ENCODE measurements at regions not wholly inside any gene's neighbourhood (a gene's known extent, or its start where the extent isn't known, plus 50 kb on each side); places are given as distances from the start of the nearest gene placed in this dataset.

DNA sequence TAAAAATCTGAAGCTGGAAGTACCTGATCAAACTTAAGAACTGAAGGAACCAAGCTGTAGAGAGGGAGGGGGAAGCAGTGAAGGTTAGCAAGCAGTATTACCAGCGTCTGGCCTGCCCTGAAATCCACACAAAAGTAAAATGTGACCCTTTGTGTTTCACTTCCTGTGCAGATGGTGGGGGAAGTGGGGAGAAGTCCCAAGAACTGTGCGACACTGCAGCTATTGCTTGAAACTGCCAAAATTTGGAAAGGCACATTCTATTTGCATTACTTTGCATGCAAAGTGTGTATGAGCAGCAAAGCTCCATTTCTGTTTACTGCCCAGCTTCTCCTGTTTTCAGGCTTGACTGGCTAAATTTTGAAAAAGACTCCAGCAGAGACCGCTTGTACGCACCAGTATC is 72.1 kb upstream of the BMAL1 start:
- TF ChIP-seq, protein P1, sequence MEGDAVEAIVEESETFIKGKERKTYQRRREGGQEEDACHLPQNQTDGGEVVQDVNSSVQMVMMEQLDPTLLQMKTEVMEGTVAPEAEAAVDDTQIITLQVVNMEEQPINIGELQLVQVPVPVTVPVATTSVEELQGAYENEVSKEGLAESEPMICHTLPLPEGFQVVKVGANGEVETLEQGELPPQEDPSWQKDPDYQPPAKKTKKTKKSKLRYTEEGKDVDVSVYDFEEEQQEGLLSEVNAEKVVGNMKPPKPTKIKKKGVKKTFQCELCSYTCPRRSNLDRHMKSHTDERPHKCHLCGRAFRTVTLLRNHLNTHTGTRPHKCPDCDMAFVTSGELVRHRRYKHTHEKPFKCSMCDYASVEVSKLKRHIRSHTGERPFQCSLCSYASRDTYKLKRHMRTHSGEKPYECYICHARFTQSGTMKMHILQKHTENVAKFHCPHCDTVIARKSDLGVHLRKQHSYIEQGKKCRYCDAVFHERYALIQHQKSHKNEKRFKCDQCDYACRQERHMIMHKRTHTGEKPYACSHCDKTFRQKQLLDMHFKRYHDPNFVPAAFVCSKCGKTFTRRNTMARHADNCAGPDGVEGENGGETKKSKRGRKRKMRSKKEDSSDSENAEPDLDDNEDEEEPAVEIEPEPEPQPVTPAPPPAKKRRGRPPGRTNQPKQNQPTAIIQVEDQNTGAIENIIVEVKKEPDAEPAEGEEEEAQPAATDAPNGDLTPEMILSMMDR (conservative IDR thresholded peaks at IDR 0.05), result no peak
- TF ChIP-seq ZFX (IDR thresholded peaks at IDR 0.05), result no peak
